Liver (tissue), 8 donors: ENCODE measurements at regions not wholly inside any gene's neighbourhood (a gene's known extent, or its start where the extent isn't known, plus 50 kb on each side); places are given as distances from the start of the nearest gene placed in this dataset.

ENCODE experiments used
- DNase-seq: peaks from one replicate; pipeline ENCODE4 v3.0.0-alpha.2; 2017; ENCODE audit warnings: low spot score
- H3K27ac ChIP-seq, 2 donors: one replicate each; pipeline ENCODE4 v1.7.0; 2013; ENCODE audit warnings: inconsistent platforms in 2 of 2, low read length in 2 of 2, control low read depth in 1 of 2, low read depth in 1 of 2, mild to moderate bottlenecking in 1 of 2
- H3K27me3 ChIP-seq, 4 donors: one replicate each; pipeline versions ENCODE4 v1.6.1 to v1.7.0; 2013; ENCODE audit warnings: low read length in 3 of 4, inconsistent platforms in 1 of 4, mild to moderate bottlenecking in 1 of 4, moderate library complexity in 1 of 4; ENCODE audit not compliant: control insufficient read depth in 4 of 4, insufficient read depth in 4 of 4
- H3K36me3 ChIP-seq, 4 donors: one replicate each; pipeline versions ENCODE4 v1.6.1 to v1.7.0; 2013; ENCODE audit warnings: low read length in 3 of 4, mild to moderate bottlenecking in 3 of 4, low read depth in 1 of 4, moderate library complexity in 1 of 4; ENCODE audit not compliant: control insufficient read depth in 4 of 4, insufficient read depth in 3 of 4
- H3K4me1 ChIP-seq, 4 donors: one replicate each; pipeline versions ENCODE4 v1.6.1 to v1.7.0; 2013; ENCODE audit warnings: low read length in 3 of 4, mild to moderate bottlenecking in 3 of 4, moderate library complexity in 1 of 4; ENCODE audit not compliant: control insufficient read depth in 4 of 4, insufficient read depth in 4 of 4
- H3K4me3 ChIP-seq, 3 donors: one replicate each; pipeline versions ENCODE4 v1.6.1 to v1.7.0; 2013; ENCODE audit warnings: low read length in 3 of 3, control low read depth in 1 of 3, low read depth in 1 of 3, mild to moderate bottlenecking in 1 of 3
- H3K9ac ChIP-seq, 2 donors: one replicate each; pipeline ENCODE4 v1.7.0; 2013; ENCODE audit warnings: low read length in 2 of 2, mild to moderate bottlenecking in 2 of 2, moderate library complexity in 2 of 2, control low read depth in 1 of 2, low read depth in 1 of 2
- H3K9me3 ChIP-seq, 4 donors: one replicate each; pipeline versions ENCODE4 v1.6.1 to v1.7.0; 2013; ENCODE audit warnings: low read length in 3 of 4; ENCODE audit not compliant: control insufficient read depth in 4 of 4
- EGR1 ChIP-seq, 2 donors: IDR thresholded peaks; 2 replicates each; pipeline ENCODE4 v1.6.1; 2016 to 2018; ENCODE audit warnings: antibody characterized with exemption in 2 of 2, low read depth in 2 of 2
- FOXA1 ChIP-seq: IDR thresholded peaks from 2 replicates; pipeline ENCODE4 v1.6.1; 2016; ENCODE audit warnings: antibody characterized with exemption
- FOXA2 ChIP-seq: IDR thresholded peaks from 2 replicates; pipeline ENCODE4 v1.6.1; 2016; ENCODE audit warnings: antibody characterized with exemption
- GABPA ChIP-seq, 2 donors: IDR thresholded peaks in 1 of 2; conservative IDR thresholded peaks in 1 of 2; 2 replicates each; pipeline ENCODE4 v1.6.1; 2016; ENCODE audit warnings: antibody characterized with exemption in 2 of 2, mild to moderate bottlenecking in 1 of 2, moderate library complexity in 1 of 2
- HNF4A ChIP-seq, 2 donors: conservative IDR thresholded peaks; 2 replicates each; pipeline ENCODE4 v1.6.1; 2016; ENCODE audit warnings: antibody characterized with exemption in 2 of 2, mild to moderate bottlenecking in 2 of 2
- HNF4G ChIP-seq: IDR thresholded peaks from 2 replicates; pipeline ENCODE4 v1.6.1; 2016; ENCODE audit warnings: antibody characterized with exemption
- JUND ChIP-seq, 2 donors: IDR thresholded peaks; 2 replicates each; pipeline ENCODE4 v1.6.1; 2016; ENCODE audit warnings: antibody characterized with exemption in 2 of 2
- NR2F2 ChIP-seq: IDR thresholded peaks from 2 replicates; pipeline ENCODE4 v1.6.1; 2016; ENCODE audit warnings: antibody characterized with exemption
- RAD21 ChIP-seq, 2 donors: IDR thresholded peaks; 2 replicates each; pipeline ENCODE4 v1.6.1; 2016; ENCODE audit warnings: antibody characterized with exemption in 2 of 2, mild to moderate bottlenecking in 2 of 2
- RXRA ChIP-seq, 2 donors: IDR thresholded peaks; 2 replicates each; pipeline ENCODE4 v1.6.1; 2017 to 2018; ENCODE audit warnings: antibody characterized with exemption in 2 of 2, mild to moderate bottlenecking in 1 of 2
- SP1 ChIP-seq: IDR thresholded peaks from 2 replicates; pipeline ENCODE4 v1.6.1; 2018; ENCODE audit warnings: antibody characterized with exemption, mild to moderate bottlenecking
- TAF1 ChIP-seq: conservative IDR thresholded peaks from 2 replicates; pipeline ENCODE4 v1.6.1; 2016; ENCODE audit warnings: antibody characterized with exemption, mild to moderate bottlenecking
- YY1 ChIP-seq: IDR thresholded peaks from 2 replicates; pipeline ENCODE4 v1.6.1; 2016; ENCODE audit warnings: antibody characterized with exemption, mild to moderate bottlenecking
- WGBS: extraction: QIAGEN DNeasy Blood & Tissue Kit; methylation state at CpG from one replicate; pipeline ENCODE4 v1.1.7; 2013; 5-methylcytosine and 5-hydroxymethylcytosine counted together
- TF ChIP-seq, protein P1 (sequence below): IDR thresholded peaks from 2 replicates; pipeline ENCODE4 v1.6.1; 2016; ENCODE audit warnings: antibody characterized with exemption
- TF ChIP-seq, protein P2 (sequence below): IDR thresholded peaks from 2 replicates; pipeline ENCODE4 v1.6.1; 2016; ENCODE audit warnings: antibody characterized with exemption, mild to moderate bottlenecking
- TF ChIP-seq, protein P3 (sequence below): IDR thresholded peaks from 2 replicates; pipeline ENCODE4 v1.6.1; 2016; ENCODE audit warnings: antibody characterized with exemption
- TF ChIP-seq, protein P4 (sequence below): IDR thresholded peaks from 2 replicates; pipeline ENCODE4 v1.6.1; 2016; ENCODE audit warnings: antibody characterized with exemption
- TF ChIP-seq, protein P5 (sequence below): fragments of 150-350 bp; IDR thresholded peaks from 2 replicates; pipeline ENCODE4 v1.5.1; 2017; ENCODE audit warnings: improper control_type of control experiment, low read depth, low read length; ENCODE audit not compliant: missing input control
- donor health status: healthy.
- donor health status: healthy.
- donor health status: healthy.
- donor health status: healthy.
- donor health status: healthy.

DNA sequence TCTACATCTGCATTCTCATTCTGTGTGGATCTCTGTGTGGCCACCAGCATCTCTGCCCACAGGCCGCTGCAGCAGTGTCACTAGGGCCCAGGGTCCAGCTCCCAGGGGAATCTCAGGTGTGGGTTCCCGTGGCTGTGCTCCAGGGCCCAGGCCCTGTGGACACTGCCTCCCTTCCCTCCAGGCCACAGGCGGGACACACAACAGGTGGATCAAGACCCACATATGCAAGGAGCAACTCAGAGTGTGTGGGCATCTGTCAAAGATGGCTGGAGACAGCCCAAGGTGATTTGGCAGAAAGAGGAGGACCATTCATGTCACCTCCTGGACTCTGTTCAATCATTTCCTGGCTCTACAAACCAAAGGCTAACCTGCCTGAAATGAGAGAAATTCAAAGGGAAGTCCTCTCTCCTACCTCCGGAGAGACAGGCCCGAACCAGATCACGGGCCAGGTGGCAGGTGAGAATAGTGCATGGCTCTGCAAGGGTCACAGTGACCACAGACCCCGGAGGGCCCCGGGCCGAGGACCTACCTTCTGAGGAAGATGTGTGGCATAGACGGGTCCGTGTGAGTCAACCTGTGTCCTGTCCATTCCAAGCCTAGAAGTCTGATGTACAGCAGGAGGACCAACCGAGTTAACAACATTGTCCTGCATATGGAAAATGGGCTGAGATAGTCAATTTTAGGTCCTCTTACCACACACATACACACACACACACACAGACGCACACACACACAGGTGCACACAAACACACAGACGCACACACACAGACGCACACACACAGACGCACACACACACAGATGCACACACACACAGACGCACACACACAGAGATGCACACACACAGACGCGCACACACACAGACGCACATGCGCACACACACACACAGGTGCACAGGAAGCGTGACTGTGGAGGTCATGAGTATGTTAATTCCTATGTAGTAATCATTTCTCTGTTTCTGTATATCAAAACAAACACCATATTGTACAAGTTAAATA is 1068.5 kb downstream of the BRD1 start:
- Histone ChIP-seq H3K4me3 (no peak overlapping the region), H3K27me3 (peaks cover 0 to 4% (median 0%) of the 10 kb centered on the region in 4 donors), H3K9me3 (no peaks in the 10 kb centered on the region), H3K36me3 (no peaks in the 10 kb centered on the region), H3K9ac (no peak overlapping the region), H3K4me1 (no peaks in the 10 kb centered on the region), H3K27ac (no peak overlapping the region)
- WGBS: 91% methylated on average over 22 of the region's 22 CpGs
- TF ChIP-seq HNF4A (conservative IDR thresholded peaks at IDR 0.05) (no peak), EGR1 (IDR thresholded peaks at IDR 0.05; ENCODE audit: low read depth in 2 of 2) (no peak), TAF1 (no peak), YY1 (no peak), RXRA (IDR thresholded peaks at IDR 0.05) (no peak), JUND (IDR thresholded peaks at IDR 0.05) (no peak), FOXA1 (no peak), SP1 (no peak), FOXA2 (no peak), HNF4G (no peak), GABPA (IDR thresholded peaks at IDR 0.05 in 1 of 2, conservative IDR thresholded peaks at IDR 0.05 in 1 of 2) (no peak), NR2F2 (no peak), RAD21 (IDR thresholded peaks at IDR 0.05) (no peak)
- TF ChIP-seq, protein P1, sequence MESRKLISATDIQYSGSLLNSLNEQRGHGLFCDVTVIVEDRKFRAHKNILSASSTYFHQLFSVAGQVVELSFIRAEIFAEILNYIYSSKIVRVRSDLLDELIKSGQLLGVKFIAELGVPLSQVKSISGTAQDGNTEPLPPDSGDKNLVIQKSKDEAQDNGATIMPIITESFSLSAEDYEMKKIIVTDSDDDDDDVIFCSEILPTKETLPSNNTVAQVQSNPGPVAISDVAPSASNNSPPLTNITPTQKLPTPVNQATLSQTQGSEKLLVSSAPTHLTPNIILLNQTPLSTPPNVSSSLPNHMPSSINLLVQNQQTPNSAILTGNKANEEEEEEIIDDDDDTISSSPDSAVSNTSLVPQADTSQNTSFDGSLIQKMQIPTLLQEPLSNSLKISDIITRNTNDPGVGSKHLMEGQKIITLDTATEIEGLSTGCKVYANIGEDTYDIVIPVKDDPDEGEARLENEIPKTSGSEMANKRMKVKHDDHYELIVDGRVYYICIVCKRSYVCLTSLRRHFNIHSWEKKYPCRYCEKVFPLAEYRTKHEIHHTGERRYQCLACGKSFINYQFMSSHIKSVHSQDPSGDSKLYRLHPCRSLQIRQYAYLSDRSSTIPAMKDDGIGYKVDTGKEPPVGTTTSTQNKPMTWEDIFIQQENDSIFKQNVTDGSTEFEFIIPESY: no peak
- TF ChIP-seq, protein P2, sequence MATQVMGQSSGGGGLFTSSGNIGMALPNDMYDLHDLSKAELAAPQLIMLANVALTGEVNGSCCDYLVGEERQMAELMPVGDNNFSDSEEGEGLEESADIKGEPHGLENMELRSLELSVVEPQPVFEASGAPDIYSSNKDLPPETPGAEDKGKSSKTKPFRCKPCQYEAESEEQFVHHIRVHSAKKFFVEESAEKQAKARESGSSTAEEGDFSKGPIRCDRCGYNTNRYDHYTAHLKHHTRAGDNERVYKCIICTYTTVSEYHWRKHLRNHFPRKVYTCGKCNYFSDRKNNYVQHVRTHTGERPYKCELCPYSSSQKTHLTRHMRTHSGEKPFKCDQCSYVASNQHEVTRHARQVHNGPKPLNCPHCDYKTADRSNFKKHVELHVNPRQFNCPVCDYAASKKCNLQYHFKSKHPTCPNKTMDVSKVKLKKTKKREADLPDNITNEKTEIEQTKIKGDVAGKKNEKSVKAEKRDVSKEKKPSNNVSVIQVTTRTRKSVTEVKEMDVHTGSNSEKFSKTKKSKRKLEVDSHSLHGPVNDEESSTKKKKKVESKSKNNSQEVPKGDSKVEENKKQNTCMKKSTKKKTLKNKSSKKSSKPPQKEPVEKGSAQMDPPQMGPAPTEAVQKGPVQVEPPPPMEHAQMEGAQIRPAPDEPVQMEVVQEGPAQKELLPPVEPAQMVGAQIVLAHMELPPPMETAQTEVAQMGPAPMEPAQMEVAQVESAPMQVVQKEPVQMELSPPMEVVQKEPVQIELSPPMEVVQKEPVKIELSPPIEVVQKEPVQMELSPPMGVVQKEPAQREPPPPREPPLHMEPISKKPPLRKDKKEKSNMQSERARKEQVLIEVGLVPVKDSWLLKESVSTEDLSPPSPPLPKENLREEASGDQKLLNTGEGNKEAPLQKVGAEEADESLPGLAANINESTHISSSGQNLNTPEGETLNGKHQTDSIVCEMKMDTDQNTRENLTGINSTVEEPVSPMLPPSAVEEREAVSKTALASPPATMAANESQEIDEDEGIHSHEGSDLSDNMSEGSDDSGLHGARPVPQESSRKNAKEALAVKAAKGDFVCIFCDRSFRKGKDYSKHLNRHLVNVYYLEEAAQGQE: no peak
- TF ChIP-seq, protein P3, sequence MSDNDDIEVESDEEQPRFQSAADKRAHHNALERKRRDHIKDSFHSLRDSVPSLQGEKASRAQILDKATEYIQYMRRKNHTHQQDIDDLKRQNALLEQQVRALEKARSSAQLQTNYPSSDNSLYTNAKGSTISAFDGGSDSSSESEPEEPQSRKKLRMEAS: no peak
- TF ChIP-seq, protein P4, sequence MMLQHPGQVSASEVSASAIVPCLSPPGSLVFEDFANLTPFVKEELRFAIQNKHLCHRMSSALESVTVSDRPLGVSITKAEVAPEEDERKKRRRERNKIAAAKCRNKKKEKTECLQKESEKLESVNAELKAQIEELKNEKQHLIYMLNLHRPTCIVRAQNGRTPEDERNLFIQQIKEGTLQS: no peak
- TF ChIP-seq, protein P5, sequence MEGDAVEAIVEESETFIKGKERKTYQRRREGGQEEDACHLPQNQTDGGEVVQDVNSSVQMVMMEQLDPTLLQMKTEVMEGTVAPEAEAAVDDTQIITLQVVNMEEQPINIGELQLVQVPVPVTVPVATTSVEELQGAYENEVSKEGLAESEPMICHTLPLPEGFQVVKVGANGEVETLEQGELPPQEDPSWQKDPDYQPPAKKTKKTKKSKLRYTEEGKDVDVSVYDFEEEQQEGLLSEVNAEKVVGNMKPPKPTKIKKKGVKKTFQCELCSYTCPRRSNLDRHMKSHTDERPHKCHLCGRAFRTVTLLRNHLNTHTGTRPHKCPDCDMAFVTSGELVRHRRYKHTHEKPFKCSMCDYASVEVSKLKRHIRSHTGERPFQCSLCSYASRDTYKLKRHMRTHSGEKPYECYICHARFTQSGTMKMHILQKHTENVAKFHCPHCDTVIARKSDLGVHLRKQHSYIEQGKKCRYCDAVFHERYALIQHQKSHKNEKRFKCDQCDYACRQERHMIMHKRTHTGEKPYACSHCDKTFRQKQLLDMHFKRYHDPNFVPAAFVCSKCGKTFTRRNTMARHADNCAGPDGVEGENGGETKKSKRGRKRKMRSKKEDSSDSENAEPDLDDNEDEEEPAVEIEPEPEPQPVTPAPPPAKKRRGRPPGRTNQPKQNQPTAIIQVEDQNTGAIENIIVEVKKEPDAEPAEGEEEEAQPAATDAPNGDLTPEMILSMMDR: no peak
- peak; percentile 20 for DNase-seq
